Activated naive CD4-positive, alpha-beta T cell treated with anti-CD3 and anti-CD28 coated beads, Interleukin-2, amount 50 U/mL, for 24 hours (primary cell): ENCODE measurements at regions not wholly inside any gene's neighbourhood (a gene's known extent, or its start where the extent isn't known, plus 50 kb on each side); places are given as distances from the start of the nearest gene placed in this dataset.

Experiments
- H3K27ac Mint-ChIP-seq: one replicate; pipeline ENCODE4 v1.8.0; 2021; ENCODE audit warnings: mild to moderate bottlenecking, mixed read lengths
- H3K27me3 Mint-ChIP-seq: one replicate; pipeline ENCODE4 v1.8.0; 2021; ENCODE audit warnings: mixed read lengths
- H3K36me3 Mint-ChIP-seq: one replicate; pipeline ENCODE4 v1.8.0; 2021; ENCODE audit warnings: mixed read lengths
- H3K4me1 Mint-ChIP-seq: one replicate; pipeline ENCODE4 v1.8.0; 2021; ENCODE audit warnings: mixed read lengths
- H3K4me3 Mint-ChIP-seq: one replicate; pipeline ENCODE4 v1.8.0; 2021; ENCODE audit warnings: mild to moderate bottlenecking, mixed read lengths
- H3K9me3 Mint-ChIP-seq: one replicate; pipeline ENCODE4 v1.8.0; 2021; ENCODE audit warnings: mixed read lengths

DNA sequence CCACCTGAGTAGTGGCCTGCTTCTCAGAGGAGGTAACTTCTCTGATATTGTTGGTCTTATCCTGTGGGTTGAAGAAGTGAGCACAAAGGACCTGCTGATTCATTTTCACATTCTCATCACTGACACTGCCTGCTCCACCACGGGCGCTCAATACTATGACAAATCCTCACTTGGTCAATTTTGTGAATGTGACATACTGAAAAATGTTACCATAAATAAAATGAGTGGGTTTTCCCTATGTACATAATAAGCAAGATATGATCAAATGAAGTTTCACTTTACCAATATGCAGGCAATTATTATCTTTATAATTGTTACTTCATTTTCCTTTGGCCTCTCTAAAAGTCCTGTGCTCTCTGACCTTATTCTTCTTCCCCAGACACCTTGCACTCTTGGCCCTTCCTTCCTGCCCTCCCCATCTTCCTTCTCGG, 71.5 kb upstream of the RIPOR2 start:
- H3K4me1 Mint-ChIP-seq: peaks cover 94% of the 10 kb centered on the region
- peak overlapping the region; percentile 98 for H3K27ac Mint-ChIP-seq
- H3K36me3 Mint-ChIP-seq: no peaks in the 10 kb centered on the region
- H3K27me3 Mint-ChIP-seq: no peaks in the 10 kb centered on the region
- no peaks in the 10 kb centered on the region for H3K9me3 Mint-ChIP-seq
- H3K4me3 Mint-ChIP-seq: peak overlapping the region; percentile 80

DNA sequence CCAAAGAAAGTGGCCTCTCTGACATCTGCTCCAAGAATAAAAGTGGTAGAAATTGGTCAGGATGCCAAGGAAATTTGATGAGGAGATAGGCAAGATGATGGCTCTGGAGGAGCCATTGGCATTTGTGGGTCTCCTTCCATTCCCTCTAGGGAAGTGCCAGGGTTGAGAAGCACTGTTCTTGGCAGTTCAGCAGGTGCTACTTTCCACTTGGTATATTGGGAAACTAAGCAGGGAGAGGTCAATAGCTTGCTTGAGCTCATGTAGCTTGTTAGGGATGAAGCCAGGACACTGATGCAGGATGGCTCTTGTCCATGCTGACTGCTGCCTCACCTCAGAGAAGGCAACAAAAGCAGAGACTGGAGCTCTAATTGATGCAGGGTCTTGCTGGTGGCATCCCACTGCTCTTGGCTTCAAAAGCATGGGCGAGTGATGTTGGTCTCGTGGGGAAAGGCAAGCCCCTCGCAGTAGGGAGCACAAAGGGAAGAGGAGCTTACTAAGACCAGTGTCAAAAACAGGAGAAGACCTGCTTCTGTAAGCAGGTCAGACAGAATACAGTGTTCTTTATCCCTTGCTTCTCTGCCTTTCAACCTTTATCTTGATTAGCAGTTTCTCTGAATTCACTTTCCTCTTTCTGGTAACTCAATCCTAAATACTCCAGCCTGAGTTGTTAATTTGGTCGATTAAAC, 73.1 kb upstream of the RIPOR2 start:
- H3K36me3 Mint-ChIP-seq: no peaks in the 10 kb centered on the region
- H3K9me3 Mint-ChIP-seq: no peaks in the 10 kb centered on the region
- peaks cover 96% of the 10 kb centered on the region for H3K4me1 Mint-ChIP-seq
- peak overlapping the region; percentile 94 for H3K27ac Mint-ChIP-seq
- H3K27me3 Mint-ChIP-seq: no peaks in the 10 kb centered on the region
- peak overlapping the region; percentile 78 for H3K4me3 Mint-ChIP-seq

GRCh38 chr6:25009393-25009710, 73.6 kb upstream of the RIPOR2 start:
- H3K4me3 Mint-ChIP-seq: peak overlapping the region; percentile 78
- no peaks in the 10 kb centered on the region for H3K27me3 Mint-ChIP-seq
- H3K27ac Mint-ChIP-seq: peak overlapping the region; percentile 94
- no peaks in the 10 kb centered on the region for H3K36me3 Mint-ChIP-seq
- H3K9me3 Mint-ChIP-seq: no peaks in the 10 kb centered on the region
- H3K4me1 Mint-ChIP-seq: peaks cover 92% of the 10 kb centered on the region

- peaks cover 92% of the 10 kb centered on the region for H3K4me1 Mint-ChIP-seq
- H3K4me3 Mint-ChIP-seq: peak overlapping the region; percentile 78
- H3K27me3 Mint-ChIP-seq: no peaks in the 10 kb centered on the region
- H3K9me3 Mint-ChIP-seq: no peaks in the 10 kb centered on the region
- H3K27ac Mint-ChIP-seq: peak overlapping the region; percentile 94
- no peaks in the 10 kb centered on the region for H3K36me3 Mint-ChIP-seq
These were observed 74.4 kb upstream of the RIPOR2 start for GRCh38 chr6:25010176-25010575.

GRCh38 chr6:25010902-25011625, 75.3 kb upstream of the RIPOR2 start:
- H3K27me3 Mint-ChIP-seq: no peaks in the 10 kb centered on the region
- H3K4me1 Mint-ChIP-seq: peaks cover 91% of the 10 kb centered on the region
- no peak overlapping the region for H3K4me3 Mint-ChIP-seq
- no peaks in the 10 kb centered on the region for H3K36me3 Mint-ChIP-seq
- H3K27ac Mint-ChIP-seq: peak overlapping the region; percentile 68
- H3K9me3 Mint-ChIP-seq: no peaks in the 10 kb centered on the region

DNA sequence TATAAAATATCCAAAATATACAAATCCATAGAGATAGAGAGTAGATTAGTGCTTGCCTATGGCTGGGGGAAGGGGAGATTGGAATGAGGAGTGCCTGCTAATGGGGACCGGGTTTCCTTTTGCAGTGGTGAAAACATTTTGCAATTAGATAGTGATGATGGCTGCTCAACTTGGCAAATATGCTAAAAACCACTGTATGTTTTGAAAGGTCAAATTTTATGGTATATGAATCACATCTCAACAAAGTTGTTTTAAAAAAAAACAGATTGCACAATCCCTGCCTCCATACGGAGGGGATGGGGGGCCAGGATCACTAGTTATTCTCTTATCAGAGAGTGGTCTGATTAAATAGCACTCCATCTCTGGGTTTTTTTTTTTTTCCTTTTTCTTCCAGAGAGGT, 76.9 kb upstream of the RIPOR2 start:
- H3K4me1 Mint-ChIP-seq: peaks cover 90% of the 10 kb centered on the region
- H3K27me3 Mint-ChIP-seq: no peaks in the 10 kb centered on the region
- no peaks in the 10 kb centered on the region for H3K36me3 Mint-ChIP-seq
- no peak overlapping the region for H3K27ac Mint-ChIP-seq
- H3K4me3 Mint-ChIP-seq: no peak overlapping the region
- no peaks in the 10 kb centered on the region for H3K9me3 Mint-ChIP-seq

GRCh38 chr6:25013246-25013645, 77.5 kb upstream of the RIPOR2 start:
- peaks cover 90% of the 10 kb centered on the region for H3K4me1 Mint-ChIP-seq
- no peaks in the 10 kb centered on the region for H3K9me3 Mint-ChIP-seq
- H3K27me3 Mint-ChIP-seq: no peaks in the 10 kb centered on the region
- no peak overlapping the region for H3K27ac Mint-ChIP-seq
- no peak overlapping the region for H3K4me3 Mint-ChIP-seq
- H3K36me3 Mint-ChIP-seq: no peaks in the 10 kb centered on the region

GRCh38 chr6:25014369-25014768, 78.6 kb upstream of the RIPOR2 start:
- Mint-ChIP-seq H3K4me3 (no peak overlapping the region), H3K9me3 (no peaks in the 10 kb centered on the region), H3K36me3 (no peaks in the 10 kb centered on the region), H3K27me3 (no peaks in the 10 kb centered on the region), H3K4me1 (peaks cover 78% of the 10 kb centered on the region), H3K27ac (peak overlapping the region; percentile 97)

DNA sequence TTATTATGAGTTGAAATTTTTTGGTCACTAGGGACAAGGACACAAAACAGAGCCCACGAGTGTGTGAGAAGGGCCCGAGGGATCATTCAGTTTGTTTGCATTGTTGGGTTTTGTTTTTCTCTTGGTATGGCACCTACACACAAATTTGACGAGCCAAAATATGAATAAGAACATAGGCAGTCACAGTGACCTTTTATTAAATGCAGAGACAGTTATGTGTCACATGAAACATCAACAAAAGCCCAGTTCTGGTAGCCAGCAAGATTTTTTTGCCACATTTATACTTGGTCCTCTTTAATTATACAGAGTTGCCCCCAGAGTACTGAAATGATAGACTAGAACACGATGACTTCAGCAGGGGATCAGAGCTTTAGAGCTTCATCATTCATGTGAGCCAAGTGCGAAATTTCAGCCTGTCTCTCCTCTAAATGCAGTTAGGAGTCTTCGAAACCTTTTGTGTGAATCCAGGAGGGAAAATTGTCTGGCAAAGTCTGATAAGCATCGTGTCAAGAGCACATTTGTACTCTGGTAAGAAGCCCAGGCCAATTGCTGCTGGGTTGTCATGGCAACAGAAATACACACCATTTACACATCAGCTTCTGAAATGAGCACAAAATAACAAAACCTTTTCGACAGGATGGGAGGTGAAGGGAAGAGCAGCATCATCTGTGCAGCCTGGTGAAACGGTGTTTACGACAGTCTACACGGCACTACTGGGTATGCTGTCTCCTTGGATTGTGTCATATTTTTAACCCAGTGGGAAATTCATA, 79.2 kb upstream of the RIPOR2 start:
- Mint-ChIP-seq H3K27me3 (no peaks in the 10 kb centered on the region), H3K4me3 (peak overlapping the region; percentile 65), H3K36me3 (no peaks in the 10 kb centered on the region), H3K4me1 (peaks cover 72% of the 10 kb centered on the region), H3K27ac (peak overlapping the region; percentile 97), H3K9me3 (no peaks in the 10 kb centered on the region)

DNA sequence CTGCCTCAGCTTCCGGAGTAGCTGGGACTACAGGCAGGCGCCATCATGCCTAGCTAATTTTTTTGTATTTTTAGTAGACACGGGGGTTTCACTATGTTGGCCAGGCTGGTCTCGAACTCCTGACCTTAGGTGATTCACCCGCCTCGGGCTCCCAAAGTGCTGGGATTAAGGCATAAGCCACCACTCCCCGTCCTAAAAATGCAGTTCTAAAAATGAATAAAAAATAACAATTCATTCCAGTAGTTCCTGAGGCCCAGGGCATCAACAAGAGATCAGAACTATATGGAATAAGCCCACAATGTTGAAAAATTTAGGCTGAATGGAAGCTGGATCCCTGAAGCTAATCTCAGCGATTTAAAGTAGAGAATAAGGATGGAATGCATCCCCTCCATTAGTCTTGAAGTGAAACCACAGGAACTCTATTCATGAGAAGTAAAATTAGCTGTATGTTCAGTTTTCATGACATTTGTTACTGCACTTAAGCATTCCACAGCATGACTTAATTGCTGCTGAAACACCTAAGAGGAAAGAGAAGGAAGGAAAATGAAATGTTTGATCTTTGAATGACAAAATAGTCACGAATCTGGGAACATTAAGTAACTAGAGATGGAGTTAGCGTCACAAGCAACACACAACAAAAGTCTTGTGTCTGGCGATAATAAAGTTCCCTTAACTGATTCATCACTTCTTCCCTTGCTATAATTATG, 80.4 kb upstream of the RIPOR2 start:
- H3K27ac Mint-ChIP-seq: peak overlapping the region; percentile 91
- no peaks in the 10 kb centered on the region for H3K9me3 Mint-ChIP-seq
- no peaks in the 10 kb centered on the region for H3K27me3 Mint-ChIP-seq
- H3K36me3 Mint-ChIP-seq: no peaks in the 10 kb centered on the region
- H3K4me3 Mint-ChIP-seq: peak overlapping the region; percentile 60
- H3K4me1 Mint-ChIP-seq: peaks cover 60% of the 10 kb centered on the region

DNA sequence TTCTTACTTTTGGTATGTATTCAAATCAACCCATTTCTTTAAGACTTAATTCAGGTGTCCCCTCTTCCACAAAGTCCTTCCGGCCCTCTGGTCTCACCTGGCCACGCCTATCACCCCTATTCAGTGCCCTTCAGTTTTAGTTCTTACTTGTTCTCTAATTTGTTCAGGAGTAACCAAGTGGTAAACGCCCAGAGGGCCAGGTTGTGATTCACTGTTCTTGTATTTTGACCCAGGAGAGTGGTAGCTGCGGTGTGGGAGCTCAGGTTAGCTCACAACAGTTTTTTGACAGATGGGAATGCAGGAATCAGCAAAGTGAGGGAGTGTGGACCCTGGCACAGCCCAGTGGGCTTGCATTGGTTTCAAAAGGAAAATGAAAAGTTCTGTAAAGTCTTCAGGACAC, 81.7 kb upstream of the RIPOR2 start:
- Mint-ChIP-seq H3K4me1 (peaks cover 54% of the 10 kb centered on the region), H3K9me3 (no peaks in the 10 kb centered on the region), H3K27ac (peak overlapping the region; percentile 97), H3K36me3 (no peaks in the 10 kb centered on the region), H3K27me3 (no peaks in the 10 kb centered on the region), H3K4me3 (peak overlapping the region; percentile 69)

DNA sequence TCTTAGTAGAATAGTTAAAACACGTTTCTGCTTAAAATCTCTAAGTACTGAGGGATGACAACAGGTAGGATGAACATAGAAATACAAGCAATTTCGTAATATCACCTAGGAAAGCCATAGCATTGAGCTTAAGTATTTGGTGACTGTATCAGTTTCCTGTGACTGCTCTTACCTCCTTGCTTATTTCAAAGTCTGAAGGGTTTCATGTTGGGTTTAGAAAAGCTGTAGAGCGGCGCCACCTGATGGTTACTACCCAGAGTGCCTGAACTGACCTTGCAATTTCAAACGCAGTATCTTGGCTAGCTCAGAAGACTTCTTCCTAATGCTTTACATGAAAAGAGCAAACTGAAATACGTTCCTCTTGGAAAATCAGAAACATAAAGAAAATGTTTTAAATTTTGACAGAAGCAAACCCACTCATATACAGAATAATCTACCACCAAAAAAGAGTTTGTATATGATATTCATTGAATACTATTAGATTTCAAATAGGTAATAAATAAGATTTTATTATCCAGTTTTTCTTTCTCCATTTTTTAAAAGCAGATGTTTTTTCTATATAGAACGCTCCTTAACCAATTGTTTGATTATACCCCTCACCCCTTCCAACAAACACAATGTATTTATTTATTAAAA, 82.3 kb upstream of the RIPOR2 start:
- Mint-ChIP-seq H3K4me3 (peak overlapping the region; percentile 69), H3K36me3 (no peaks in the 10 kb centered on the region), H3K27me3 (no peaks in the 10 kb centered on the region), H3K4me1 (peaks cover 50% of the 10 kb centered on the region), H3K9me3 (no peaks in the 10 kb centered on the region), H3K27ac (peak overlapping the region; percentile 97)

- Mint-ChIP-seq H3K4me3 (no peak overlapping the region), H3K27me3 (no peaks in the 10 kb centered on the region), H3K9me3 (no peaks in the 10 kb centered on the region), H3K4me1 (peaks cover 46% of the 10 kb centered on the region), H3K27ac (no peak overlapping the region), H3K36me3 (no peaks in the 10 kb centered on the region)
These were observed 82.8 kb upstream of the RIPOR2 start for GRCh38 chr6:25018568-25018954.

- Mint-ChIP-seq H3K9me3 (no peaks in the 10 kb centered on the region), H3K4me1 (peaks cover 47% of the 10 kb centered on the region), H3K27ac (no peak overlapping the region), H3K36me3 (no peaks in the 10 kb centered on the region), H3K27me3 (no peaks in the 10 kb centered on the region), H3K4me3 (no peak overlapping the region)
These were observed 86.4 kb upstream of the RIPOR2 start for GRCh38 chr6:25022140-25022553.

- peaks cover 40% of the 10 kb centered on the region for H3K4me1 Mint-ChIP-seq
- H3K27ac Mint-ChIP-seq: no peak overlapping the region
These were observed 88.0 kb upstream of the RIPOR2 start for GRCh38 chr6:25023781-25024180.

More at GRCh38 chr6:25023781-25024180, 88.0 kb upstream of the RIPOR2 start:
- no peaks in the 10 kb centered on the region for H3K27me3 Mint-ChIP-seq
- no peak overlapping the region for H3K4me3 Mint-ChIP-seq
- no peaks in the 10 kb centered on the region for H3K9me3 Mint-ChIP-seq
- H3K36me3 Mint-ChIP-seq: no peaks in the 10 kb centered on the region
